GM12801 (cell line): ENCODE measurements at regions not wholly inside any gene's neighbourhood (a gene's known extent, or its start where the extent isn't known, plus 50 kb on each side); places are given as distances from the start of the nearest gene placed in this dataset.

ENCODE experiments used
- TF ChIP-seq, protein P1 (sequence below): IDR thresholded peaks from one replicate; pipeline ENCODE4 v1.5.1; 2011; ENCODE audit warnings: control low read depth; ENCODE audit not compliant: insufficient read length; ENCODE audit errors: extremely low read depth

- TF ChIP-seq, protein P1, sequence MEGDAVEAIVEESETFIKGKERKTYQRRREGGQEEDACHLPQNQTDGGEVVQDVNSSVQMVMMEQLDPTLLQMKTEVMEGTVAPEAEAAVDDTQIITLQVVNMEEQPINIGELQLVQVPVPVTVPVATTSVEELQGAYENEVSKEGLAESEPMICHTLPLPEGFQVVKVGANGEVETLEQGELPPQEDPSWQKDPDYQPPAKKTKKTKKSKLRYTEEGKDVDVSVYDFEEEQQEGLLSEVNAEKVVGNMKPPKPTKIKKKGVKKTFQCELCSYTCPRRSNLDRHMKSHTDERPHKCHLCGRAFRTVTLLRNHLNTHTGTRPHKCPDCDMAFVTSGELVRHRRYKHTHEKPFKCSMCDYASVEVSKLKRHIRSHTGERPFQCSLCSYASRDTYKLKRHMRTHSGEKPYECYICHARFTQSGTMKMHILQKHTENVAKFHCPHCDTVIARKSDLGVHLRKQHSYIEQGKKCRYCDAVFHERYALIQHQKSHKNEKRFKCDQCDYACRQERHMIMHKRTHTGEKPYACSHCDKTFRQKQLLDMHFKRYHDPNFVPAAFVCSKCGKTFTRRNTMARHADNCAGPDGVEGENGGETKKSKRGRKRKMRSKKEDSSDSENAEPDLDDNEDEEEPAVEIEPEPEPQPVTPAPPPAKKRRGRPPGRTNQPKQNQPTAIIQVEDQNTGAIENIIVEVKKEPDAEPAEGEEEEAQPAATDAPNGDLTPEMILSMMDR: no peak
Observed at GRCh38 chr3:26236531-26236930, 386.0 kb upstream of the LRRC3B start.

DNA sequence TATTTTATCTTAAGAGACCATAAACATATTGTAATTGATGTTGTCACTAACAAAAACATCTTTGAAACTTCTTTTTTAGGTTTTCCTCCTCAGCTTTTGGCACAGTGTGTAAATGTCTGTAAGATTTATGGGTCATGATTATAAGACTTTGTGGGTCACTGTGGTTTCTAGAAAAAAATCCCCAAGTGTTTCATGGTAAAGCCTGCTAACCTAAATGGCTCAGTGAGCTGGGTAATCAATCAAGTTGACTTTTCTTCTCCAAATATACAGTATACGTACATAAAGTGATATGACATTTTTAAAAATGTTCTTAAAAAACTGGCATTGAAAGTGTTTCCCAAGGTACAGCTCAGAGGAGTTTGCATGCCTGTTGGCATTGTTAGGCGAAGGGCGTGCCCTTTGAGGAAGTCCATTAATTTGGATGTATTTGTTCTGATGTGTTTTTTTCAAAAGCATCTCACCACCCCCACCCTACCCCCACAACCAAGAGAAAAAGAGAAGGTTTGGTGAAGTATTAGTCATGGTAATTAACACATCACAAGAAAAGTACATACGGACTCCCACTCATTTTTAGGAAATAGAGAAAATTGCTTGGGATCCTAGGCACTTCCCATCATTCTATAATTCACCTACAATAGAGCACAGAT lies 385.4 kb upstream of the LRRC3B start:
- TF ChIP-seq, protein P1: no peak

DNA sequence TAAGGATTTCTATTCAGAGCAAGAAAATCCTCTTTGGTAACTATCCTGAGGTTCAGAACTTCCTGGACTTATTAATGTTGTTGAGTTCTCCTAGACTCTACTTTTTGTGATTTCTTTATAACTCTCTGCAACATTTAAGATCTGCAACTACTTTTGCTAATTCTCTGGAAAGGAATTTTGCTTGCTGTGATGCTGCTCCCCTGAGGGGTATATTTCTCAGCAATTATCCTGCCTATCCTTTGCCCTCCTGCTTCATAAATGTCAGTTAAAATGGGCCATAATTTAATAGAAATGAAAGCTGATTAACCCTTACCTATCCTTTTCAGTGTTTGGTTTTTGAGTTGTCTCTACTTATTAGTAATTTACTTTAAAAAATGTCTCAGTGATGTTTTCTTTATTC lies 377.3 kb upstream of the LRRC3B start:
- TF ChIP-seq, protein P1: no peak

GRCh38 chr3:26246901-26247300 lies 375.7 kb upstream of the LRRC3B start:
- TF ChIP-seq, protein P1: no peak

- TF ChIP-seq, protein P1: no peak
Observed at GRCh38 chr3:26247712-26248111, 374.9 kb upstream of the LRRC3B start.

DNA sequence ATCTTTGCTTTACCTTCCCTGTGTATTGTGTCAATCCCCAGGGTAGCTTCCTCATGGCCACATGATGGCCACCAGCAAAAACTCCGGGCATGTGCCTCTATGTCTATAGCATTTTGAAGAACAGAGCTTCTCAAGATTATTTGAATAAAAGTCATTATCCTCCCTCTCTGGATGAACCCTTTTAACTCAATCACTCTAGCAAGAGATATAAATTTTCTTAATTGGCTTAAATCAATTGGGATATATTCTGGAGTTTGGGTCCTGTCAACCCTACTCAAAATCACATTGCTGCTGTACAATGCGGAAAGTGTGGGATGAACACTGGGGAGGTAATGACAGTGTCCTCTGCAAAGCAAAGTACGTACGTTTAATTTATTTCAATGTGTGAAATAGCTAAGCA lies 370.6 kb upstream of the LRRC3B start:
- TF ChIP-seq, protein P1: no peak

GRCh38 chr3:26256224-26256623 lies 366.3 kb upstream of the LRRC3B start:
- TF ChIP-seq, protein P1: no peak
